Fibroblast of skin of right biceps (primary cell): ENCODE measurements at regions not wholly inside any gene's neighbourhood (a gene's known extent, or its start where the extent isn't known, plus 50 kb on each side); places are given as distances from the start of the nearest gene placed in this dataset.

Source experiments
- DNase-seq: peaks from one replicate; pipeline ENCODE4 v3.0.0-alpha.2; 2013

DNA sequence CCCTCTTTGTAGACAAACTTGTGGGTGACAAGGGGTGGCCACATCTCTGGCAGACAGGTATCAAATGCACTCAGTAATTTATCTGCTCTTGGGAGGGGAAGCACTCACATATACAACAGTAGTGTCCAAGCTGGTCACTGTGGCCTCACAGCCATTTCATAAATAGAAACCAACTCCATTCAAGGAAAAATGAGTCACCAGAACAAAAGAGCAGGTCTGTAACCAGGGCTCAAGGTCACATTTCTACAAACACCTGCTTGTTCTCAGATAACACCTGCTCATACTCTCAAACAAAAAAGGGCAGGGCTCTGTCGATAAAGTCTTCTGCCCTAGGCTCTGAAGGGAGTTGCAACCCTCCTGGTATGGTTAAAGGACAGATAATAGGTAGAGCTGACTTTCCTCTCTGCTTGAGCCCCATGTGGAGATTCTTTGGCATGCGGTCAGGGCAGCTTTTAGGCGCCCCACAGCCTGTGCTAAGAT lies 459.0 kb downstream of the BCL11A start:
- no peak for DNase-seq

GRCh38 chr2:60092781-60093180 lies 460.7 kb downstream of the BCL11A start:
- DNase-seq: no peak

DNA sequence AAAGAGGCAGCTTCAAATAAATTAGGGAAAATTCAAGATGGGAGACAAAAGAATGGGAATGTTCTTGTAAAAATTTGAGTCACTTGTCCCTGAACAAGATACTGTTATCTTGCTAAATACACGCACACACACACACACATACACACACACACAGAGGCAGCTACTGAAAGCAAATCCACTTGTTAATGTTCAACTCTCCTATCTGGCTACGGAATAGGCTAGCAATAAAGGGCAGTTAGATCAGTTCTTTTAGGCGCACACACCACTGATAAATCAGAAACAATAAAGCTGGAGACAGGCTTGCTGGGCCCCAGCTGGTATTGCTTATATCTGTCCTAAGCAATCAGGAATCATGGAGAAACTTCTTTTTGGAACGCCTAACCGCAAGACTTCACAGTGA lies 461.6 kb downstream of the BCL11A start:
- peak; percentile 14 for DNase-seq

DNA sequence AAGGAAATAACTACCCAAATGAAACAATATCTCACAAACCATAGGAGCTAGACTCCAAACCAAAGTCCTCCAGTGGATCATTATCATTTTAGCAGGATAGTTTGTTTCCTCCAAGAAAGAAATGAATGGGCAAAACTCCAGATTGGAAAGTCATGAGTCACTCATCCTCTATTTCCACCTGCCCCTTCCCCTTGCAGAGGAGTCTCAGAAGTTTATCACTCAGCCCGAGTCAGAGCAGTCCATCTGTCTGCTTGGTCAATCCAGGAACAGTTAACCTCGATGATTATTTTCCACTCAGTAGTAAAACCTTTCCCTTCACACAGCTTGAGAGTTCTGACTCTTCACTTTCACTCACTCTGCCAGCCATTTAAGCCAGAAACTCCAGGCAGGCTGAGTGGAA lies 462.2 kb downstream of the BCL11A start:
- peak; percentile 51 for DNase-seq

- DNase-seq: no peak
Measured at GRCh38 chr2:60079562-60079961, 473.9 kb downstream of the BCL11A start.

DNA sequence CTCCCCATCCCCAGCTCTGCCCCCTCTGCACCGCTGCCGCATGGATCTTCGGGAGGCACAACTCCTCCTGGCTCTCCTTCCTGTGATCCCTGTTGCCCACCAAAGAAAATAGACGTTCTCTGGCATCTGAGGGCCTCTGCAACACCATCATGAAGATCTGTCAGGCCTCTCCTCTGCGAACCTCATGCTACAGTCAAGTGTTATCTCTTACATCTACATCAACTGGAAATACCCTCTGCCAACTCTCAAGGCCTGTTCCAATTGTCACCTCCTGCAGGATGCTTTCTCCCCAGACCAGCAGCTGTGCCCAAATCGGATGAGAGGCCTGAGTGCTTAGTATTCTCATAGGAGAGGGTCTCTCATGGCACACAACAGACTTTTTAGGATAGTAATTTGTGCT lies 478.4 kb downstream of the BCL11A start:
- DNase-seq: no peak

DNA sequence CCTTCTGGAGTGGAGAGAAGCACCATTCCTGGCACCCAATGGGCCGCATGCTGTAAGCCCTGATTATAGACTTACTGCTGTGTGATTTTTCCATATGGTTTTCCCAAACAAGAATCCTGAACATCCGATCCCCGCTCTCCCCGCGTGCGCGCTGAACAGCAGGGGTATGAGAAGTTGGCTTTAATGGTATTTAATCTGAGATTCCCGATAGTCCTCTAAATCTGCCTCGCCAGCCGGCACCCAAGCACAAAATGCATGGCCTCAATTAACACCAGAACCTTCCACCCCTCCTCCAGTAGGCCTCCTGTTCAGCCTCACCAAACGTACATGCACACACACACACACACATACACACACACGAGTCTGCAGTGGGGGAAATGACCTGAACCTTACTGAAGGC lies 480.3 kb downstream of the BCL11A start:
- no peak for DNase-seq

- no peak for DNase-seq
Measured at GRCh38 chr2:60072609-60073008, 480.8 kb downstream of the BCL11A start.

- DNase-seq: peak; percentile 12
Measured at GRCh38 chr2:60071490-60071831, 482.0 kb downstream of the BCL11A start.

- peak; percentile 67 for DNase-seq
Measured at GRCh38 chr2:60070736-60071489, 482.5 kb downstream of the BCL11A start.

GRCh38 chr2:60070196-60070595 lies 483.3 kb downstream of the BCL11A start:
- DNase-seq: no peak

DNA sequence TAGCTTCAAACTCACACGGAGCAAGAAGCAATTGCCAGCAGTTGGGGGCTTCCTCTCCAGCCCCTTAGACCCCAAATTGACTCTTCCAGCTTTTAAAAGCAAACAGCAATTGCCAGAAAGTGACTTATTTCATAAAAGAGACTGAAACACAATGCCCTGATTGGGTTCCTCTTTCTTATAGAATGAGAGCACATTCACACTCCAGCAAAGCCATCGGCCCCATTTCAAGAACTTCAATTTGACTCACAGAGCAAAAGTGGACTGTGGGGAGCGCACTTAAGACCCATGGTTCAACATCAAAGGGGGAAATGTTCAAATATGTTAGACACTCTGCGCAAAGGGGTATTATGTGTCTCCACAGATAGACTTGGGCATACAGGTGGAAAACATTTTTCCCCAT lies 484.7 kb downstream of the BCL11A start:
- no peak for DNase-seq

DNA sequence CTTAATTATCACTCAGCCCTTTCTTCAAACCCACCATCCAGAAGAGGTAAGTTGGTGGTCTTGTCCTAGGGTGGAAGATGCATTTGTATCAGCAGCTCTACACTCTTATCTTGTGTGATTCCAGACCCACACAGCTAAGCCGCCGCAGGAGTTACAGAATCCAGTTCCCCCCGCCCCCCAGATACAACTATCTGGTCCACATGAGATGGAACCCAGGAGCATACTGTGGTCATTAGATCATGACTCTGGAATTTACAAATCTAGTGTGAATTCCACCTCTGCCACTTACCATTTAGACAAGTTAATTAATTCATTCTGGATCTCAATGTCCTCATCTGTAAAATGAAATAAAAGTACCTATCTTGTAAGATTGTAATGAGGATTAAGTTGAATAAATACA lies 486.4 kb downstream of the BCL11A start:
- DNase-seq: peak; percentile 77

- DNase-seq: no peak
Measured at GRCh38 chr2:60066096-60066839, 487.2 kb downstream of the BCL11A start.

- peak; percentile 10 for DNase-seq
Measured at GRCh38 chr2:60064687-60065389, 488.6 kb downstream of the BCL11A start.

GRCh38 chr2:60058781-60059180 lies 494.7 kb downstream of the BCL11A start:
- no peak for DNase-seq

DNA sequence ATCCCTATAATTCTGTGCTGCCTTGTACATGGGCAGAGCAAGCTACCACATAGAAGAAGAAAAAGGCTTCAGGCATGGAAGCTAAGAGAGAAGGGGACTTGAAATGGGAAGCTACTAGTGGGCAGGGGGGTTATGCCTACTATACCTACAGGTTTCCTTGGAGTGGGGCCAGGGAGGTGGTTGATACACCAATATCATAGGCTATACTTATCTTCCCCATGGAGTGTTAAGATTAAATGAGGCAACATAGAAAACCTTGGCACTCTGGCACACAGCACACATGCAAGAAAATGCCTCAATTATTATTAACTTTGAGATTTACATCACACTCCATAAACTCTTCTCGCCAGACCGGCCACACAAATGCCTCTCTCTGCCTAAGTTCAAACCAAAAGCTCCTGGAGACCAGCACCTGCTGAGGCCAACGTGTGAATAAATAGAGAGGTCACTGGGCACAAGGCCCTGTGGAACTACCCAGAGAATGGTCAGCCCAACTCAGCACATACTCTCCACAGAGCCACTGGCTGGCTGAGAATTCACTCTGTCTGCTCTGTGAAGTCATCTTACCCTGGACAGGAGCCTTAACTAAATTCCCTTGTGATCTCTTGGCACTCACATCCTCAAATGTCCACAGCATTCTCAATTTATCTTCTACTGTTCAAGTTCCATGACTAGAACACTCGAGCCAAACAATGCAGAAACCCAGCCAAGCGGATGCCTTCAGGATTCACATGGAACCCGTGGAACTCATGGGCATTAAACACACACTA lies 498.7 kb downstream of the BCL11A start:
- no peak for DNase-seq

GRCh38 chr2:60053791-60054190 lies 499.7 kb downstream of the BCL11A start:
- no peak for DNase-seq

DNA sequence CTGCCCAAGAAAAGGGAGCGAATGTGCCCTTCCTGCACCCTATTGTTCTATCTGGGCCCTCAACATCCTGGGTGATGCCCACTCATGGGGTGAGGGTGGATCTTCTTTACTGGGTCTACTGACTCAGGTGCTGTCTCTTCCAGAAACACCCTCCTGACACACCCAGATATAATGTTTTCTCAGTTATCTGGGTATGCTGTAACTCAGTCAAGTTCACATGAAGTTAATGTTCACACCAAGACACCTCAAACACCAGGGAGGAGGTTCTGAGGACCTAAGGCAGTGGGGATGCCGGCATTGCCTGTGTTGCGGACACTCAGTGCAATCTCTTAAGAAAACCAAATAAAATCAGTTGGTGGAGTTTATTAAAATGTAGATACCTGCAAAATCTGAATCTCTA lies 500.9 kb downstream of the BCL11A start:
- DNase-seq: no peak

DNA sequence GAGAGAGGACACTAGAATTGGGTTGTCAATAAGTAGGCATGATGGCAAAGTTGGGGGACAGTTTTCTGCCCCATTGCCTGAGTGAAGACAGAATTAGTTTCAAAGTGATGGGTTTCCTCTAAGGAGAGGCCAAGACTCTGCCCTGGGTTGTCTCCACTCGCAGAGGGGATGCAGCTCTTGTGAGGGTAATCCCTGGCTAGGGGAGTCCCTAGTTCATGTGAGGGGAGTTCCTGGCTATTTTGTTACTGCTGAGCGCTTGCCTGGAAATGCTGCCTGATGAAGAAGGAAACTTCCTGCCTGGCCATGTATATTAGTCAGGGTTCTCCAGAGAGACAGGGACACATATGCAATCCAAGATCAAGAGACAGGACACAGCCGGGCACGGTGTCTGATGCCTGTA lies 501.5 kb downstream of the BCL11A start:
- no peak for DNase-seq

GRCh38 chr2:60047944-60048525 lies 505.4 kb downstream of the BCL11A start:
- DNase-seq: no peak

DNA sequence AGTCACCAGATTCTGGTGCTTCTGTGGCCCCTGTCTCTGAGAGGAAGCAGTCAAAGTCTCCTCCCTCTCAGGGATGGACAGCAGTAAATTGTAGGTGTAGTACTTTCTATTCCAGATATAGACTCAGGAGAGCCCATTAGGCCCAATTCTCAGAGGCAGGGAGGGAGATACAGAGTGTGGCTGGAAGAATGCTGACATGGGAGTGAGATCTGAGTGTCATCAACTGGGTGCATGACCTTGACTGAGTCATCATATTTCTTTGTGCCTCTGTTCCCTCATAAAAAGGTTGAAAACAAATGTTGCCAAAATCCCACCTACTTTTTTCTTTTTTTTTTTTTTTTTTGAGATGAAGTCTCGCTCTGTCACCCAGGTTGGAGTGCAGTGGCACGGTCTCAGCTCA lies 506.1 kb downstream of the BCL11A start:
- no peak for DNase-seq

DNA sequence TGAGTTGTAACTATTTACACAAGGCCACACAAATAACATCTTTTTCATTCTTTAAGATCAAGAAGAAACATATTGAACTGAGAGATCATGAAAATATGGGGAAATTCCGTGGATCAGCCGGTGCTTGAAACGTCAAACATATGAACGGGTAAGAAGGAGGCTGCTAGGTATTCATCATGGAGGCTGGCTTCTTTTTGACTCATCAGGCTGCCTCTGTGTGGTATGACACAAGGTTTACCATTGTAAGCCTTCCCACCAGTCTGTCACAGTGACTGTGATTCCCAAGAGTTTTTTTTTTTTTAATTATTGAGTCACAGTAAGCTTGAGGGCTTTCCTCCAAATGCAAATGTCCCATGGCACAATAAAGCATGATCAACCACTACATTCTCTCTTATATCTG lies 506.9 kb downstream of the BCL11A start:
- peak; percentile 19 for DNase-seq
